Astrocyte of the hippocampus (primary cell): ENCODE measurements at regions not wholly inside any gene's neighbourhood (a gene's known extent, or its start where the extent isn't known, plus 50 kb on each side); places are given as distances from the start of the nearest gene placed in this dataset.
A peak's percentile ranks its signal among the peaks of the same experiment; 100 is the strongest.

ENCODE experiments used
- DNase-seq: peaks from one replicate; pipeline ENCODE4 v3.0.0; 2011; ENCODE audit warnings: low read depth, low spot score

DNA sequence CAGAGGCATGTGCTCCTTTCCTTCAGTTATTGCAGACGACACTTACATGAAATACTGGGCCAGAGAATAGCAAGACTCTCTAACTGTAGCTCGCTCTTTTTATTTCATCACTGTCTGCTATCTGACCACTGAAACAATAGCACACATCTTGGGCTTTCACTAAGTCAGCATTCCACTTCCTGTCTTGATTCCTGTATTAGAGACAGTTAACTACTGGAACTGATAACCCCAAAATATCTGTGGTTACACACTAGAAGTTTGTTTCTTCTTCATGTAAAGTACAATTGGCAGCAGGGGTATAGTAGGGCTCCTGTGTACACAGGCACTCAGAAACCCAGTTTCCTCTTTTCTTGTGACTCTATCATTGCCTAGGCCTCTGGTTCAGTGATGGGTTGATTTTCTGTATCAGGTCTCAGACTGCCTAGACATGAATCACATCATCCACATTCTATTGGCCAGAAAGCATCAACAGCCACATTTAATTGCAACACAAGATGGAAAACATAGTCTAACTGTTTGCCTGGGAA is 230.2 kb upstream of the CD96 start:
- no peak for DNase-seq

GRCh38 chr3:111314181-111314873 is 227.7 kb upstream of the CD96 start:
- peak; percentile 62 for DNase-seq

DNA sequence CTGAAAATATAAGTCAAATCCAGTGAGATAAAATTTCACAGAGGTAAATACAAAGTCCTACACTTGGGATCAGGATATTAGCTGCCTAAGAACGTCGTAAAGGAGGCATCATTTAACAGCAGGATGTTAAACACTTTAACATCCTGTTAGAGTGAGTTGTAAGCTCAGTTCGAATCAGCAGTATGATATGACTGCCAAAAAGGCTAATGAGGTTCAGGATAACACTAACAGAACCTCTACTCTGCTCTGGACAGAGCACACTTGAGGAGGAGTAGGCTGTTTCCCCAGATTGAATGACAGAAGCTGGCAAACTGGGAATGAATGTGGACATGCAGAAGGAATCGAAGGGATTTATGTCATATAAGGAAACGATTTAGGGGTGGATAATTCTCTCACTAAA is 227.1 kb upstream of the CD96 start:
- no peak for DNase-seq

GRCh38 chr3:111315930-111316587 is 225.9 kb upstream of the CD96 start:
- peak; percentile 78 for DNase-seq

DNA sequence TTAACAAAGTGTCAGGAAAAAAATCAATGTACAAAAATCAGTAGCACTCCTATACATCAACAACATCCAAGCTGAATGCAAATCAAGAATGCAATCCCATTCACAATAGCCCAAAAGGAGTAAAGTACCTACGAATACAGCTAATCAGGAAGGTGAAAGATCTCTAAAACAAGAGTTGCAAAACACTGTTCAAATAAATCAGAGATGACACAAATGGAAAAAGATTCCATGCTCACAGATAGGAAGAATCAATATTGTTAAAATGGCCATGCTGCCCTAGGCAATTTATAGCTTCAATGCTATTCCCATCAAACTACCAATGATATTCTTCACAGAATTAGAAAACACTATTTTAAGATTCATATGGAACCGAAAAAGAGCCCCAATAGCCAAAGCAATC is 223.7 kb upstream of the CD96 start:
- DNase-seq, result no peak

DNA sequence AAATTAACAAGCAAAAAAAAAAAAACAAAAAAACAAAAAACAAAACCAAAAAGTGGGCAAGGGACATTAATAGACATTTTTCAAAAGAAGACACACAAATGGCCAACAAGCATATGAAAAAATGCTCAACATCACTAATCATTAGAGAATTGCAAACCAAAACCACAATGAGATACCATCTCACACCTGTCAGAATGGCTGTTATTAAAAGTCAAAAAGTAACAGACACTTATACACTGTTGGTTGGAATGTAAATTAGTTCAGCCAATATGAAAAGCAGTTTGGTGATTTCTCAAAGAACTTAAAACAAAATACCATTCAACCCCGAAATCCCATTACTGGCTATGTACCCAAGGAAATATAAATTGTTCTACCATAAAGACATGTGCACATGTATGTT is 222.4 kb upstream of the CD96 start:
- no peak for DNase-seq

DNA sequence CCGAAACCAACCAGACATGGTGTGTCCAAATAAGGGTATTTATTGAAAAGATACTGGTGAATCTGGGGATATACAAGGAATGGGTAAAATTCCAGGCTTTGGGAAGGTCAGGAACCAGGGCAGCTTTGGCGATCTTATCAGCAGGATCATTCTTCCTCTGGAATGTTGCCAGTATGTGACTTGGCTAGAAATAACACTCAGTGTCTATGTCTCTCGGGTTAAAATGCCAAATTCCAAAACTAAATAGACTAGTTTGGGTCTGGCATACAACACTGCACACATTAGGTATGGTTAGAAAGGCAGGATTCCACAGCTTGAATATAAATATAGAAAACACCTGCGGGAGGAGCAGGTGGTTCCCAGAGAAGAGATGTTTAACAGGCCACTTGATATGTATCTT is 220.2 kb upstream of the CD96 start:
- DNase-seq, result no peak

DNA sequence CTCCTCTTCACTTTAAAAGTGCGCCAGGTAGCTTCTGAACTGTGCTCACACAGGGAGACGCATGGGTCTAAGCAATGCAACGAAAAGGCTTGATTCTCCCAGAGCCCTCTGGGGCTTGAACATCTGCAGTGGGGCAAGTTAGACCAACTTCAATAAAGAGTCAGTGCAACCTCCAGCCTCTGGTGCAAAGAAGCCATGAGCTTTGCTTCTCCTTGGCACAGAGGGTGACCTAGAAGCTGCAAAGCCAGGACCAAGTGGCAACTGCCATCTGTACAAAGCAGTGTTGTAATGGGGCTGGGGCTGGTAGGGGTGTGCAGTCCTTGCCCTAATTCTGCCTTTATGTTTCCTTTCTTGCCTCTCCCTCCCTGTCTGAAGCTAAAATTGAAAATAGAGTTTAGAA is 219.0 kb upstream of the CD96 start:
- DNase-seq, result no peak

GRCh38 chr3:111324151-111324550 is 217.8 kb upstream of the CD96 start:
- no peak for DNase-seq

DNA sequence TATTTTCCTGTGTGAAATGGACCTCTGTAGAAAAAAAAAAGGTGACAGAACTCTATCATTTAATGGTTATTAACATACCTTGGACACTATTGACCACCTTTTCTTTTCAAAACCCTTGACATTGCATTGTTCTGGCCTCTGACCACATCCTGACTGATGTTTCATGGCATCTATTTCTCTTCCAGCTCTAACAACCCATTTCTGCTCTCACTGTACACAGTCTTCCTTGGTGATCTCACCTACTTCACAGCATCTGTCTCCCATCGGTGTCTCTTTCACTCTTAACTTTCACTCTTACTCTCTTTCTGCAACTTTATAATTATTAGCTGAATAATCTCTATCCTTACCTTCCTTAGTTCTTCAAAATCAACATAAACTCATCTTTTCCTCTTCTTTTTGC is 217.4 kb upstream of the CD96 start:
- no peak for DNase-seq

DNA sequence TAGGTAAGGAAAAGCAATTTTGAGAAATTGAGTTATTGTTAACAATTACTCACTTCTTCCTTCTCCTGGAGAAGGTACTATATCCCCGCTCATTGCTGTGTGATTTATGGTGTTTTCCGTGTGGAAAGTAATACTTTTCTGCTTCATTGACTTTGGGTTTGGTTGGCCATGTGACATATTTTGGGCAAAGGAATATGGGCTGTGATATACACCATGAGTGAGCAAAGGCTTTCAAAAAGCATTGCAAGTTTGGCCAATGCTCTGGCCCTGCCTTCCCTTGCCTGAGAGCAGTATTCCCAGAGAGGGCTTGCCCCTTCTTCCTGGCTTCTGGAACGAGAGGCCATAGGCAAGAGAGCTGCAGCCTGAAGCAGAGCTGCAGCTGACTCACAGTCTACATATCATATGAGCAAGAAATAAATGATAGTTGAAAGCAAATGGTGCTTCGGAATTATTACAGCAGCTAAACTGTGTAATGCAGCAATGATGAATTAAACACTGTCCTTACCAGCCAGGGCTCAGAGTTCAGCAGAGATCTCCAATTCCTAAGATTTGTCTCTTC is 216.8 kb upstream of the CD96 start:
- DNase-seq, result no peak

DNA sequence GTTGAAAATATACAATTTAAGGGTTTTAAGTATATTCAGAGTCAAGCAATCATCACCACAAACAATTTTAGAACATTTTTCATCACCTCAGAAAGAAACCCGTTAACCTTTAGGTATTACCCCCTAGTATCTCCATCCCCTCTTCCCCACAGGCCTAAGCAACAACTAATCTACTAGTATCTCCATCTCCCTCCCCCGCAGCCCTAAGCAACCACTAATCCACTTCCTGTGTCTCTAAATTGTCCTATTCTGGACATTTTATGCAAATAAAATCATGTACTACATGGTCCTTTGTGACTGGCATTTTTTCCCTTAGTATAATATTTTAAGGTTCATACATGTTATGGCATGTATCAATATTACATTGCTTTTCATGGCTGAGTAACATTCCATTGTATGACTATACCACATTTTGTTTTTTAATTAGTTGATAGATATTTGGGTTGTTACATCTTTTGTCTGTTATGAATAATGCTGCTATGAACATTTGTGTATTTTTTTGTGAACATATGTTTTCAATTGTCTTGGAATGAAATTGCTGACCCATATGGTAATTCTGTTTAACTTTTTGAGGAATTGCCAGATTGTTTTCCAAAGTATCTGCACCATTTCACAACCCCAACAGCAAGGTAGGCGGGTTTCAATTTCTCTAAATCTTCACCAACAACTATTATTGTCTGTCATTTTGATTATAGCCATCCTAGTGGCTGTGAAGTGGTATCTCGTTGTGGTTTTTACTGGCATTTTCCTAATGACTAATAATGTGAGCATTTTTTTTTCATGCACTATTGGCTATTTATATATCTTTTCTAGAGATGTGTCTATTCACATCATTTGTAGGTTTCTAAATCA is 215.6 kb upstream of the CD96 start:
- DNase-seq, result no peak

GRCh38 chr3:111331306-111331705 is 210.7 kb upstream of the CD96 start:
- no peak for DNase-seq

GRCh38 chr3:111331912-111332311 is 210.1 kb upstream of the CD96 start:
- DNase-seq, result no peak

- no peak for DNase-seq
Observed at GRCh38 chr3:111332488-111333080, 209.4 kb upstream of the CD96 start.

DNA sequence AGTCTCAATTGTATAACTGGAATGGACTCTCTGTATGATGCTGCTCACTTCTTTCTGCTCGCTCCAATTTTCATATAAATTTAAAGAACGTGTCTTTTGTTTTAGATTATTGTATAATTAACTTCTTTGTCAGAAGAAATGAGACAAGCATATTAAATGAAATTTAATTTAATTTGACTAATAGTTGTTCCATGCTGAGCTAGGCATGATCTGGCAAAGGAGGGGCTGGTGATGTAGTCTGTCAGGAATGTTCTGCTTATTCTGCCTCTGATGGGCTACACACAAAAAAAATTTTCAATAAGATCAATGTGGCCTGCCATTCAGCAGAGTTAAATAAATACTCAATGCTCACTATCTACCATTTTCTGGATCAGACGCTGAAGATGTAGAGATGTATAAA is 208.4 kb upstream of the CD96 start:
- DNase-seq, result peak; percentile 62

GRCh38 chr3:111335512-111336303 is 206.3 kb upstream of the CD96 start:
- no peak for DNase-seq

DNA sequence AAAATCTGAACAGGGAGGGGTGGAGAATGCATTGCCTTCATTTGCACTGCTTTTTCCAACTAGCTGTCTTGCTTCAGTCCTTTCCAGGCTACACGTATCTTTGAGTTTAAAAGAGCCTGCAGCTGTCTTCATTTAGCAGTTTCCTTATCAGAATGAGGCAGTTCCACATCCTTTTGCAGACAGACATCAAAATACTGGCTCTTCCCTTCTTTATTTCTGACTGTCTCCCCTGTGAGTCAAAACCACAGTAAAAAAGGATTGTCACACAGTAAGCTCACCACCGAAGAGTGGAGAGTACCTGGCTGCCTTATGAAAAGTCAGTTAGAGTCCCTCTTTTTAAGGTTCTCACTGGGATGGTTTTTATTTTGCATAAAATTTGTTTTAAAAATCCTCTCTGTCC is 205.5 kb upstream of the CD96 start:
- peak; percentile 11 for DNase-seq

DNA sequence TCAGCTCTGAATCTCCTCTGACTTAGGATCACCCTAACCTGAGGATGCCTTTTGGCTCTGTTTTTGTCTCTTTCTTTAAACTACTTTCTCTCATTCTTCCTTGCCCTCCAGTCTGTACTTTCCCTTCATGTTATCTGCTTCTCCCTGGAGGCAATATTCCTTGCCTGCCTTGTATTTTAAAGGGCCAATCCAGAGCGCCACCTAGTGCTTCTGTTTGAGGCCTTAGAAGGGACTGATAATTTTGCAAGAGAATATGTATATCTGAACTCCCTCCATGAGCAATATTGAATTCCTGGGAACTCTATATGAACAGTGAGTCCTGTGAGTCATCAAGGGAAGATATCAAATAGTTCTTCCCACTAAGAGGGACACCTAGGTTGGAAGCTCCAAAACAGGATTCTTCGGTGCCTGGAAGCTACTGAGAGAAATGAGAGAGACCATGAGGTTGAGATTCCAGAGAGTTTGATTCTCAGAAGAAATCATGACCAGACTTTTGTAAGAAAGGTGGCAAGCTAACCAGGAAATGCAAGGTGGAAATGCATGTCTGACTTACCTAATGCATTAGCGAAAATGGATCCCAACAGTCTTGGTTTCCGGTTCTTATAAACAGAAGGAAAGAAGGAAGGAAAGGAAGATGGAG is 203.8 kb upstream of the CD96 start:
- peak; percentile 88 for DNase-seq

DNA sequence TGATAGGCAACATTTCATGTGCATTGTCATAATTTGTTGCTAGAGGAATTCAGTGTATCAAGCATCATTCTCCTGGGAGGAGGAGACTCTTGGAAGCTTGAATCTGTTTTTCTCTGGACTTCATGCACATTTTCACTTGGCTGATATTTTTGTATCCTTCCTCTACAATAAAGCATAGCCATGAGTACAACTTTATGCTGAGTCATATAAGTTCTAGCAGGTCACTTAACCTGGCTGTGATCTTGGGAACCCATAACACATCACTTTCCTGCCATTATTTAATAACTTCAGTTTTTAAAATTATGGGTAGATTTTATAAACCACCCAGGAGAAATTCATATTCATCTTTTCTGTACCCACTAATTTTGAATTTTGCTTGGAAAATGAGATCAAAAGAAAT is 203.0 kb upstream of the CD96 start:
- no peak for DNase-seq
